ENCODE measurements at regions not wholly inside any gene's neighbourhood (a gene's known extent, or its start where the extent isn't known, plus 50 kb on each side); places are given as distances from the start of the nearest gene placed in this dataset.

DNA sequence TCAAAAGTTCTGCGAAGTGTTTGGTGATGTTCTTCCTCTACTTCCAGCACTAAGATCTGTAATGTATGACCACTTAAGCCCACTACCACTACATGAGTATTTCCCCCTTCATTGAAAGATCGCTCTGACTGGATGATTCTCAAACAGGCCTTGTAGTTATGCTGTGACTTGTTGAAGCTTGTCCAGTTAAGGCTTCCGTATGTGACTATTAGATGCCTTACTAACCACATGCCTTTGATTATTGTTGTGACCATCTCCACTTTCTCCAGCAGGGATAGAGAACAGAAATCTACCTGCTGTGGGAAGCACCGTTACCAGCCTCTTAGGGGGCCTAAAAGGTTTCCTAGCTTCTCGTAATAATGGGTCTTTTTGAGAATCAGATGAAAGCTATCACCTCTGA, 81.1 kb downstream of the NOC3L start:
- Histone ChIP-seq H3K9me3 (no peaks in the 10 kb centered on the region), H3K27ac (no peak overlapping the region), H3K36me3 (peaks cover 0 to 29% of the 10 kb centered on the region in 2 donors), H3K4me3 (no peak overlapping the region), H3K4me1 (peaks cover 6 to 18% (median 7%) of the 10 kb centered on the region in 3 donors), H3K27me3 (no peaks in the 10 kb centered on the region)
- no peak for ATAC-seq
- no peak for TF ChIP-seq POLR2A (IDR thresholded peaks at IDR 0.05)
- TF ChIP-seq EP300 (IDR thresholded peaks at IDR 0.05) = no peak
- TF ChIP-seq, protein P1, sequence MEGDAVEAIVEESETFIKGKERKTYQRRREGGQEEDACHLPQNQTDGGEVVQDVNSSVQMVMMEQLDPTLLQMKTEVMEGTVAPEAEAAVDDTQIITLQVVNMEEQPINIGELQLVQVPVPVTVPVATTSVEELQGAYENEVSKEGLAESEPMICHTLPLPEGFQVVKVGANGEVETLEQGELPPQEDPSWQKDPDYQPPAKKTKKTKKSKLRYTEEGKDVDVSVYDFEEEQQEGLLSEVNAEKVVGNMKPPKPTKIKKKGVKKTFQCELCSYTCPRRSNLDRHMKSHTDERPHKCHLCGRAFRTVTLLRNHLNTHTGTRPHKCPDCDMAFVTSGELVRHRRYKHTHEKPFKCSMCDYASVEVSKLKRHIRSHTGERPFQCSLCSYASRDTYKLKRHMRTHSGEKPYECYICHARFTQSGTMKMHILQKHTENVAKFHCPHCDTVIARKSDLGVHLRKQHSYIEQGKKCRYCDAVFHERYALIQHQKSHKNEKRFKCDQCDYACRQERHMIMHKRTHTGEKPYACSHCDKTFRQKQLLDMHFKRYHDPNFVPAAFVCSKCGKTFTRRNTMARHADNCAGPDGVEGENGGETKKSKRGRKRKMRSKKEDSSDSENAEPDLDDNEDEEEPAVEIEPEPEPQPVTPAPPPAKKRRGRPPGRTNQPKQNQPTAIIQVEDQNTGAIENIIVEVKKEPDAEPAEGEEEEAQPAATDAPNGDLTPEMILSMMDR (IDR thresholded peaks at IDR 0.05) = no peak
- TF ChIP-seq POLR2AphosphoS5 (IDR thresholded peaks at IDR 0.05) = no peak
- WGBS, 2 donors (ENCODE audit: low coverage in 1 of 2) = 83 to 98% methylated on average over 4 to 5 of the region's 5 CpGs

DNA sequence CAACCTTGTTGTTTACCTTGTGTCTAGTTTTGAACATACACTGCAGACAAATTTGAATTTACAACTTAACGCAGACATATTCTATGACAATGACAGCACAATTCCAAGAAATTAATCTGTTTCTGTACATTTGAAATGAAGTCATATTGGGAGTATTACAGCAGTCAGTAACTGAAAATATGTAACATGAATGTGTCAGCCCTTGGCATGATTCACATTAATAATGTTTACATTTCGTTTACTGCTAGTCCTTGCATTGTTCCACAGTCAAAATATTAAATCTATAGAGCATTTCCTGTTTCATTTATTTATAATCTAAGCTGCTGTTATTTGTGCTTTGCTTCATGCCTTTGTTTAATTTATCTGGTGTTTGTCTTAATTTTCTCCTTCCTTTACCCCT, 80.4 kb downstream of the NOC3L start:
- no peak overlapping the region for H3K27ac ChIP-seq
- no peak for ATAC-seq
- H3K9me3 ChIP-seq = no peaks in the 10 kb centered on the region
- H3K36me3 ChIP-seq = peaks cover 0 to 26% of the 10 kb centered on the region in 2 donors
- TF ChIP-seq EP300 (IDR thresholded peaks at IDR 0.05) = no peak
- TF ChIP-seq, protein P1 (IDR thresholded peaks at IDR 0.05) = no peak
- no peak for TF ChIP-seq POLR2A (IDR thresholded peaks at IDR 0.05)
- TF ChIP-seq POLR2AphosphoS5 (IDR thresholded peaks at IDR 0.05) = no peak
- no peak overlapping the region for H3K4me3 ChIP-seq
- H3K27me3 ChIP-seq = no peaks in the 10 kb centered on the region
- H3K4me1 ChIP-seq = peaks cover 6 to 18% (median 7%) of the 10 kb centered on the region in 3 donors
- 77 to 80% methylated on average over 2 of the region's 2 CpGs for WGBS, 2 donors (ENCODE audit: low coverage in 1 of 2)

Small RNAs in the stretch of these regions (small RNA-seq; reads per million reads assigned to genes)
- gene RNU6-657P = 0 reads per million in 4 donors

Measured in gastroesophageal sphincter (tissue), 4 donors.